Activated CD8-positive, alpha-beta T cell treated with anti-CD3 and anti-CD28 coated beads for 36 hours (primary cell): ENCODE measurements at regions not wholly inside any gene's neighbourhood (a gene's known extent, or its start where the extent isn't known, plus 50 kb on each side); places are given as distances from the start of the nearest gene placed in this dataset.

Experiments used
- ATAC-seq: fragments of 200-7000 bp; cut with Tn5 transposase; one replicate; pipeline ENCODE4 v1.10.0; 2021; ENCODE audit warnings: mild to moderate bottlenecking, moderate library complexity
- CTCF ChIA-PET: fragments of 350-600 bp; sonication (Branson Sonifier 250); formaldehyde crosslinking; loops from one replicate; lab custom pipeline; 2021; ENCODE audit warnings: antibody characterized with exemption; lab: Charles Lee
- POLR2A ChIA-PET: fragments of 350-600 bp; sonication (Branson Sonifier 250); formaldehyde crosslinking; loops from one replicate; lab custom pipeline; 2021; ENCODE audit warnings: antibody characterized with exemption; lab: Charles Lee
- DNase-seq: peaks from one replicate; pipeline ENCODE4 v3.0.0-alpha.2; 2020
- H3K27ac Mint-ChIP-seq: one replicate; pipeline ENCODE4 v1.8.0; 2021; ENCODE audit warnings: mild to moderate bottlenecking, mixed read lengths
- H3K27me3 Mint-ChIP-seq: one replicate; pipeline ENCODE4 v1.8.0; 2021; ENCODE audit warnings: mixed read lengths
- H3K36me3 Mint-ChIP-seq: one replicate; pipeline ENCODE4 v1.8.0; 2021; ENCODE audit warnings: low read depth, mixed read lengths
- H3K4me1 Mint-ChIP-seq: one replicate; pipeline ENCODE4 v1.8.0; 2021; ENCODE audit warnings: low read depth, mixed read lengths
- H3K4me3 Mint-ChIP-seq: one replicate; pipeline ENCODE4 v1.8.0; 2021; ENCODE audit warnings: mild to moderate bottlenecking, moderate library complexity, mixed read lengths
- H3K9me3 Mint-ChIP-seq: one replicate; pipeline ENCODE4 v1.8.0; 2021; ENCODE audit warnings: mixed read lengths
- intact Hi-C: fragments of 100-400 bp; cut with micrococcal nuclease; formaldehyde crosslinking; loops from one replicate; pipeline ENCODE4 v1.10.0; 2022
- TF ChIP-seq, protein P1 (sequence below): fragments of 200-600 bp; IDR thresholded peaks from one replicate; pipeline ENCODE4 v1.8.0; 2022; ENCODE audit warnings: antibody characterized with exemption, mild to moderate bottlenecking

DNA sequence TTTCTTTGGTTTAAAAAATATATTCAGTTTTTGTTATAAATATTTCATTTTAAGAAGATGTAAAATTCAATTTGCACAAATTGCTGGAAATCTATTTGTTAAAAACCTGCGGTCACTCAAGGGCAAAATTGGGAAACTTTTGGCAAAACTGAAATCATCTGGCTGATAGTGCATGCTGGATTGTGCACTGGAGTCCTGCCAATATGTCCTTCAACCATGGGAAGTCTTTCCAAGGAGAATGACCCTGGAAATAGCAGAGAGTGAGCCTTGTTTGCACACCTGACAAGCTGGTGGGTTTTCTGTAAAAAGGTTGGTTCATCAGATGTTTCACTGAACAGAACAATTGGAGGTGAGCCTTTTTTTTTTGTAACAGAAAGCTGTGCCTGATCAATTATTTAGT lies 413.5 kb downstream of the BTBD3 start:
- POLR2A ChIA-PET, result no interaction called here
- Mint-ChIP-seq H3K4me1 (no peaks in the 10 kb centered on the region), H3K4me3 (no peak overlapping the region), H3K36me3 (no peaks in the 10 kb centered on the region), H3K27me3 (no peaks in the 10 kb centered on the region), H3K27ac (no peak overlapping the region), H3K9me3 (peaks cover 11% of the 10 kb centered on the region)
- no peak for ATAC-seq
- TF ChIP-seq, protein P1, sequence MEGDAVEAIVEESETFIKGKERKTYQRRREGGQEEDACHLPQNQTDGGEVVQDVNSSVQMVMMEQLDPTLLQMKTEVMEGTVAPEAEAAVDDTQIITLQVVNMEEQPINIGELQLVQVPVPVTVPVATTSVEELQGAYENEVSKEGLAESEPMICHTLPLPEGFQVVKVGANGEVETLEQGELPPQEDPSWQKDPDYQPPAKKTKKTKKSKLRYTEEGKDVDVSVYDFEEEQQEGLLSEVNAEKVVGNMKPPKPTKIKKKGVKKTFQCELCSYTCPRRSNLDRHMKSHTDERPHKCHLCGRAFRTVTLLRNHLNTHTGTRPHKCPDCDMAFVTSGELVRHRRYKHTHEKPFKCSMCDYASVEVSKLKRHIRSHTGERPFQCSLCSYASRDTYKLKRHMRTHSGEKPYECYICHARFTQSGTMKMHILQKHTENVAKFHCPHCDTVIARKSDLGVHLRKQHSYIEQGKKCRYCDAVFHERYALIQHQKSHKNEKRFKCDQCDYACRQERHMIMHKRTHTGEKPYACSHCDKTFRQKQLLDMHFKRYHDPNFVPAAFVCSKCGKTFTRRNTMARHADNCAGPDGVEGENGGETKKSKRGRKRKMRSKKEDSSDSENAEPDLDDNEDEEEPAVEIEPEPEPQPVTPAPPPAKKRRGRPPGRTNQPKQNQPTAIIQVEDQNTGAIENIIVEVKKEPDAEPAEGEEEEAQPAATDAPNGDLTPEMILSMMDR, result no peak
- intact Hi-C loops, result no loop called here
- DNase-seq, result no peak
- CTCF ChIA-PET, result no interaction called here

DNA sequence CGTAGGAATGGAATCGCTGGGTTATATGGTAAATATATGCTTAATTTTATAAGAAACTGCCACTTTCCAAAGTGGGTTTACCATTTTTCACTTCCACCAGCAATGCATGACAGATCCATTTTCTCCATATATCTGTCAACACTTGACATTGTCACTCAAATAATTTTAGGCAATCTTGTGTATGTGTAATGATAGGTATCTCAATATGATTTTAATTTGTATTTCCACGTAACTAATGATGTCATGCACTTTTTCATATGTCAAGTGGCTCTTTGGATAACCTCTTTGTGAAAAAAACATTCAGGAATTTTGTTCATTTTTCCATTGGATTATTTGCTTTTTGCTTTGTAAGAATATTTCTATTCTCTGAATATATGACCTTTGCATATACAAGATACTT lies 419.9 kb downstream of the BTBD3 start:
- DNase-seq (no peak), ATAC-seq (no peak)
- Mint-ChIP-seq H3K4me1 (no peaks in the 10 kb centered on the region), H3K27ac (no peak overlapping the region), H3K27me3 (no peaks in the 10 kb centered on the region), H3K9me3 (peaks cover 6% of the 10 kb centered on the region), H3K36me3 (no peaks in the 10 kb centered on the region), H3K4me3 (no peak overlapping the region)
- POLR2A ChIA-PET, result no interaction called here
- TF ChIP-seq, protein P1, result no peak
- intact Hi-C loops, result no loop called here
- CTCF ChIA-PET, result no interaction called here

DNA sequence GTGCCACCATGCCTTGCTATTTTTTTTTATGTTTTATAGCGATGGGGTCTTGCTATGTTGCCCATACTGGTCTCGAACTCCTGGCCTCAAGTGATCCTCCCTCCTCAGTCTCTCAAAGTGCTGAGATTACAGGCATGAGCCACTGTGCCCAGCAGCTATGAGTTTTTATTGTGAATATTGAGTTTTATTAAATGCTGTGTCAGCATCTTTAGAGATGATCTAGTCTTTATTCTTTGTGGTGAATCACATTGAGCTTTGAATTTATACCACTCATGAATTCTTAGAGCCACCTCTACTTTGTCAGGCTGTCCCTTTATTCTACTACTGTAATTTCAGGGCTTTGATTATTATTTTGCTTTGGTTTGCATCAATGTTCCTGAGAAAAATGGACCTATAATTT lies 428.3 kb downstream of the BTBD3 start:
- Mint-ChIP-seq H3K36me3 (no peaks in the 10 kb centered on the region), H3K27me3 (no peaks in the 10 kb centered on the region), H3K27ac (no peak overlapping the region), H3K4me1 (no peaks in the 10 kb centered on the region), H3K4me3 (no peak overlapping the region), H3K9me3 (peaks cover 4% of the 10 kb centered on the region)
- TF ChIP-seq, protein P1, result no peak
- no peak for DNase-seq
- CTCF ChIA-PET, result no interaction called here
- intact Hi-C loops, result no loop called here
- POLR2A ChIA-PET, result no interaction called here
- ATAC-seq, result no peak

DNA sequence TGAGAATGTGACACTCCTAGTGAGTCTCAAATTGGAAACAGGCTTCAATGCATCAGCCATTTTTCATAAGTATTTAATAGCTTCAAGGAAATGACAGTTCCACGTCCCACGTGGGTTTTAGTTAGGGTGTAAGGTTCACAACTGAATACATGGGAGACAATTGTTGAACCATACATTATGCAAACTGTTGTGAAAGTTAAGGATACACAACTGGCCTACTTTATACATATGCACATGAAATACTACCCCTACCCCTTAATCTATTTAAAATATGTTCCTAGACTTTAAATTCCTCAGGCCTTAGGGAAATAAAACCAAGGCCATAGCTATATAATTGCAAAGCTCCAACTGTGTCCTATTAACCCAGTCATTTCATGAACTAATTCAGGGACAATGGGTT lies 436.1 kb downstream of the BTBD3 start:
- no peaks in the 10 kb centered on the region for H3K36me3 Mint-ChIP-seq
- no peaks in the 10 kb centered on the region for H3K4me1 Mint-ChIP-seq
- POLR2A ChIA-PET, result no interaction called here
- ATAC-seq (no peak), DNase-seq (no peak)
- intact Hi-C loops, result no loop called here
- TF ChIP-seq, protein P1, result no peak
- CTCF ChIA-PET, result no interaction called here
- H3K4me3 Mint-ChIP-seq, result no peak overlapping the region
- H3K27ac Mint-ChIP-seq, result no peak overlapping the region
- no peaks in the 10 kb centered on the region for H3K27me3 Mint-ChIP-seq
- H3K9me3 Mint-ChIP-seq, result peaks cover 7% of the 10 kb centered on the region

DNA sequence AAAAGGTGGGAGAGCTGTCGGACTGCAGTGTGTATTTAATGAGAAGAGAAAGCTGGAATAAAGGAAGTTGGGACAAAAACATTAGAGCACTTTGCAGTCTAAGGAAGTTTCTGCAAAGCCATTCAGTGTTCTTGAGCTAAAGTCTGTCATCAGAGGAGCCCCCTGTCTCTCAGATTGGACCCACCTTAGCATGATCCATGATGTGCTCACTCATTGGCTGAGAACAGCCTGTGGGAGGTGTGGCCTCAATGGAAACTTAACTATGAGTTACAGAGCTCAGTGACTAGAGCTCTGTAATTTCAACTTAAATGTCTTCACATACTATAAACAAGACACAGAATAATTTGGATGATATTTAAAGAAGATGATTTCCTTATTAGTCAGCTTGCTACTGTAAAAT lies 437.0 kb downstream of the BTBD3 start:
- POLR2A ChIA-PET, result no interaction called here
- DNase-seq (no peak), ATAC-seq (no peak)
- Mint-ChIP-seq H3K27me3 (no peaks in the 10 kb centered on the region), H3K9me3 (peaks cover 10% of the 10 kb centered on the region), H3K4me1 (no peaks in the 10 kb centered on the region), H3K27ac (no peak overlapping the region), H3K4me3 (no peak overlapping the region), H3K36me3 (no peaks in the 10 kb centered on the region)
- CTCF ChIA-PET, result no interaction called here
- intact Hi-C loops, result no loop called here
- TF ChIP-seq, protein P1, result no peak
